Adrenal gland (tissue), 5 donors: ENCODE measurements at regions not wholly inside any gene's neighbourhood (a gene's known extent, or its start where the extent isn't known, plus 50 kb on each side); places are given as distances from the start of the nearest gene placed in this dataset.

Source experiments
- POLR2A ChIP-seq, 2 donors: fragments of 450-650 bp; IDR thresholded peaks; one replicate each; pipeline ENCODE4 v1.6.1; 2017; ENCODE audit warnings: antibody characterized with exemption in 2 of 2, mild to moderate bottlenecking in 2 of 2, moderate library complexity in 1 of 2
- TF ChIP-seq, protein P1 (sequence below), 6 experiments: fragments of 450-650 bp in 4 of 6; fragments of 200-600 bp in 2 of 6; sonication (generic) in 1 of 6; IDR thresholded peaks; 1 replicate in 5 of 6; 2 replicates in 1 of 6; pipeline versions ENCODE4 v1.5.1 to v1.8.0; 2016 to 2021; ENCODE audit warnings: antibody characterized with exemption in 6 of 6, mild to moderate bottlenecking in 2 of 6, moderate library complexity in 1 of 6
- donor health status: DM: no; HTN: no; CAD: no.

DNA sequence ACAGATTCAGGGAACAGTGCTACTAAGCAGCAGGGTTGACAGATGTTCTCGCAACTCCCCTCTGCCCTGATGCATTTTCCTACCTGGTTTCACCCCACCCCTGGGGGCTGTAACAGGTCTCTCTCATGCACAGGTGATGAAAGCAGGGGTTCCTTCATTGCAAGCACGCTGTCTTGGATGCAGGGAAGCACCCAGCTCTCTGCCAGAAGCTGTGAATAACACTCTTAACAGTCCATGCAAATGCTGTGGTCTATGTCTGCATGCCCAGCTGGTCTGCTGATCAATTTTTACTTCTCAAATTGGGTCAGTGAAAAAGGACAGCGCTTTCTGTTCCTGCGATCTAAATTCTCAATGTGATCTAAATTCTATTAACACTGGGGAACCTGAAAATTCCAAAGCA is 246.3 kb upstream of the TSHZ3 start:
- TF ChIP-seq, protein P1, sequence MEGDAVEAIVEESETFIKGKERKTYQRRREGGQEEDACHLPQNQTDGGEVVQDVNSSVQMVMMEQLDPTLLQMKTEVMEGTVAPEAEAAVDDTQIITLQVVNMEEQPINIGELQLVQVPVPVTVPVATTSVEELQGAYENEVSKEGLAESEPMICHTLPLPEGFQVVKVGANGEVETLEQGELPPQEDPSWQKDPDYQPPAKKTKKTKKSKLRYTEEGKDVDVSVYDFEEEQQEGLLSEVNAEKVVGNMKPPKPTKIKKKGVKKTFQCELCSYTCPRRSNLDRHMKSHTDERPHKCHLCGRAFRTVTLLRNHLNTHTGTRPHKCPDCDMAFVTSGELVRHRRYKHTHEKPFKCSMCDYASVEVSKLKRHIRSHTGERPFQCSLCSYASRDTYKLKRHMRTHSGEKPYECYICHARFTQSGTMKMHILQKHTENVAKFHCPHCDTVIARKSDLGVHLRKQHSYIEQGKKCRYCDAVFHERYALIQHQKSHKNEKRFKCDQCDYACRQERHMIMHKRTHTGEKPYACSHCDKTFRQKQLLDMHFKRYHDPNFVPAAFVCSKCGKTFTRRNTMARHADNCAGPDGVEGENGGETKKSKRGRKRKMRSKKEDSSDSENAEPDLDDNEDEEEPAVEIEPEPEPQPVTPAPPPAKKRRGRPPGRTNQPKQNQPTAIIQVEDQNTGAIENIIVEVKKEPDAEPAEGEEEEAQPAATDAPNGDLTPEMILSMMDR (IDR thresholded peaks at IDR 0.05): no peak
- TF ChIP-seq POLR2A (IDR thresholded peaks at IDR 0.05): no peak
